Panc1 (cell line): ENCODE measurements at regions not wholly inside any gene's neighbourhood (a gene's known extent, or its start where the extent isn't known, plus 50 kb on each side); places are given as distances from the start of the nearest gene placed in this dataset.
"Not testable (repeated sequence)": the region's sequence is repeated elsewhere in the genome, so short reads cannot be mapped to it uniquely, and the experiment has no call there.

Source experiments
- ATAC-seq: fragments of 200-7000 bp; cut with Tn5 transposase; 2 replicates; pipeline ENCODE4 v1.9.1; 2020; ENCODE audit warnings: mild to moderate bottlenecking, moderate library complexity
- BruUV-seq: library from RNA; stranded (reverse); fragments of 400-500 nt; replicated peaks from 2 replicates; lab custom pipeline; 2021; lab: Mats Ljungman, UMichigan
- CTCF ChIA-PET: fragments of 300-600 bp; sonication (Branson Sonifier 250); formaldehyde crosslinking; loops from one replicate; lab custom pipeline; 2022; ENCODE audit warnings: antibody characterized with exemption; lab: Charles Lee
- POLR2A ChIA-PET: fragments of 300-600 bp; sonication (Branson Sonifier 250); formaldehyde crosslinking; loops from one replicate; lab custom pipeline; 2022; ENCODE audit warnings: antibody characterized with exemption; lab: Charles Lee
- DNase-seq: peaks from one replicate; pipeline ENCODE4 v3.0.0-alpha.2; 2010; ENCODE audit warnings: low read depth, low spot score
- H3K27ac ChIP-seq: 2 replicates; pipeline ENCODE4 v1.5.1; 2011; ENCODE audit warnings: mild to moderate bottlenecking, low read length, inconsistent platforms
- H3K27me3 ChIP-seq: fragments of 200-500 bp; sonication (Bioruptor generic); 2 replicates; pipeline ENCODE4 v1.6.0; 2014; ENCODE audit warnings: low read length, inconsistent platforms; ENCODE audit not compliant: control insufficient read depth, insufficient read depth
- H3K36me3 ChIP-seq: fragments of 200-500 bp; sonication (Bioruptor generic); 2 replicates; pipeline ENCODE4 v1.5.1; 2014; ENCODE audit warnings: inconsistent platforms, mild to moderate bottlenecking, low read length, moderate library complexity; ENCODE audit not compliant: control insufficient read depth, insufficient read depth
- H3K4me1 ChIP-seq: 2 replicates; pipeline ENCODE4 v1.5.1; 2011; ENCODE audit warnings: inconsistent platforms, mild to moderate bottlenecking, low read length, moderate library complexity; ENCODE audit not compliant: control insufficient read depth, insufficient read depth
- H3K4me3 ChIP-seq, 2 experiments: 2 replicates each; pipeline ENCODE4 v1.5.1; 2011 to 2012; ENCODE audit warnings: low read depth in 2 of 2, low read length in 2 of 2, mild to moderate bottlenecking in 2 of 2, inconsistent platforms in 1 of 2, moderate library complexity in 1 of 2
- H3K9me3 ChIP-seq: fragments of 200-500 bp; sonication (Bioruptor generic); 2 replicates; pipeline ENCODE4 v1.5.1; 2014; ENCODE audit warnings: low read depth, mild to moderate bottlenecking, inconsistent platforms, low read length, moderate library complexity; ENCODE audit not compliant: control insufficient read depth, insufficient read depth
- POLR2AphosphoS5 ChIP-seq: IDR thresholded peaks from 2 replicates; pipeline ENCODE4 v1.6.1; 2012; ENCODE audit warnings: mild to moderate bottlenecking, low read depth, low read length, moderate library complexity
- SIN3A ChIP-seq: IDR thresholded peaks from 2 replicates; pipeline ENCODE4 v1.6.1; 2012; ENCODE audit warnings: low read depth, mild to moderate bottlenecking, low read length, moderate library complexity, borderline replicate concordance; ENCODE audit not compliant: insufficient read depth
- TCF7L2 ChIP-seq: IDR thresholded peaks from 2 replicates; pipeline ENCODE4 v1.6.1; 2011; ENCODE audit warnings: mild to moderate bottlenecking, low read depth, low read length, inconsistent platforms
- in situ Hi-C: cut with HindIII; loops from 2 replicates; pipeline ENCODE4 v1.10.0; 2016; ENCODE audit warnings: low sequenced_read_pairs, low pct_unique_long_range_greater_than_20kb
- intact Hi-C: fragments of 100-400 bp; cut with micrococcal nuclease; formaldehyde crosslinking; loops from one replicate; pipeline ENCODE4 v1.10.0; 2022; ENCODE audit not compliant: unreplicated experiment
- TF ChIP-seq, protein P1 (sequence below), 2 experiments: IDR thresholded peaks; 2 replicates each; pipeline ENCODE4 v1.6.1; 2011 to 2012; ENCODE audit warnings: low read depth in 2 of 2, control low read depth in 1 of 2, low read length in 1 of 2, mild to moderate bottlenecking in 1 of 2, moderate library complexity in 1 of 2; ENCODE audit not compliant: insufficient read depth in 1 of 2
- TF ChIP-seq, protein P2 (sequence below): fragments of 450-650 bp; IDR thresholded peaks from 2 replicates; pipeline ENCODE4 v1.5.1; 2017; ENCODE audit warnings: mild to moderate bottlenecking

DNA sequence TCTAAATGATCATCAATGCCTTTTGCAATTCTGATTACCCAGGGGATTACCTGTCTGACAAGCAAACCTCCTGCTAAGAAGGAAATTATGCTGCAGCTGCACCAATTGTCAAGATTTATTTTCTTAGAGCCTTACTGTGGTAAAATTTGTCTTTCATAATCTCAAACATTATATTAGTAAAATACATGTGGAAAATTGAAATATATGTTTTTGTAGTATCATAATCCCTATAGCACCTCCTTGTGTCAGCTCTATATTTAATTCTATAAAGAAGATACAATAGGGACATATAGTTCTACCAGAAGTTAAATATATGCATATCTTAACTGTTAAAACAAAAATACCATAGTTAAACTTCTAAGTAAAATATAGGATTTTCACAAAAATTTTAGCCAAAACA lies 655.6 kb upstream of the PCDH10 start:
- Histone ChIP-seq H3K4me3 (no peak overlapping the region), H3K9me3 (peaks cover 7% of the 10 kb centered on the region; the same call in 1 of the 2 replicates), H3K27ac (no peak overlapping the region), H3K4me1 (no peaks in the 10 kb centered on the region), H3K36me3 (no peaks in the 10 kb centered on the region), H3K27me3 (no peaks in the 10 kb centered on the region)
- CTCF ChIA-PET, result no interaction called here
- ATAC-seq, result no peak
- in situ Hi-C loops, result no loop called here
- intact Hi-C loops, result no loop called here
- BruUV-seq, result no TSS peak
- POLR2A ChIA-PET, result no interaction called here
- TF ChIP-seq, protein P1, sequence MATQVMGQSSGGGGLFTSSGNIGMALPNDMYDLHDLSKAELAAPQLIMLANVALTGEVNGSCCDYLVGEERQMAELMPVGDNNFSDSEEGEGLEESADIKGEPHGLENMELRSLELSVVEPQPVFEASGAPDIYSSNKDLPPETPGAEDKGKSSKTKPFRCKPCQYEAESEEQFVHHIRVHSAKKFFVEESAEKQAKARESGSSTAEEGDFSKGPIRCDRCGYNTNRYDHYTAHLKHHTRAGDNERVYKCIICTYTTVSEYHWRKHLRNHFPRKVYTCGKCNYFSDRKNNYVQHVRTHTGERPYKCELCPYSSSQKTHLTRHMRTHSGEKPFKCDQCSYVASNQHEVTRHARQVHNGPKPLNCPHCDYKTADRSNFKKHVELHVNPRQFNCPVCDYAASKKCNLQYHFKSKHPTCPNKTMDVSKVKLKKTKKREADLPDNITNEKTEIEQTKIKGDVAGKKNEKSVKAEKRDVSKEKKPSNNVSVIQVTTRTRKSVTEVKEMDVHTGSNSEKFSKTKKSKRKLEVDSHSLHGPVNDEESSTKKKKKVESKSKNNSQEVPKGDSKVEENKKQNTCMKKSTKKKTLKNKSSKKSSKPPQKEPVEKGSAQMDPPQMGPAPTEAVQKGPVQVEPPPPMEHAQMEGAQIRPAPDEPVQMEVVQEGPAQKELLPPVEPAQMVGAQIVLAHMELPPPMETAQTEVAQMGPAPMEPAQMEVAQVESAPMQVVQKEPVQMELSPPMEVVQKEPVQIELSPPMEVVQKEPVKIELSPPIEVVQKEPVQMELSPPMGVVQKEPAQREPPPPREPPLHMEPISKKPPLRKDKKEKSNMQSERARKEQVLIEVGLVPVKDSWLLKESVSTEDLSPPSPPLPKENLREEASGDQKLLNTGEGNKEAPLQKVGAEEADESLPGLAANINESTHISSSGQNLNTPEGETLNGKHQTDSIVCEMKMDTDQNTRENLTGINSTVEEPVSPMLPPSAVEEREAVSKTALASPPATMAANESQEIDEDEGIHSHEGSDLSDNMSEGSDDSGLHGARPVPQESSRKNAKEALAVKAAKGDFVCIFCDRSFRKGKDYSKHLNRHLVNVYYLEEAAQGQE (IDR thresholded peaks at IDR 0.05; ENCODE audit: insufficient read depth in 1 of 2, low read depth in 2 of 2, low read length in 1 of 2), result no peak
- TF ChIP-seq SIN3A (no peak), TCF7L2 (no peak), POLR2AphosphoS5 (no peak)
- TF ChIP-seq, protein P2, sequence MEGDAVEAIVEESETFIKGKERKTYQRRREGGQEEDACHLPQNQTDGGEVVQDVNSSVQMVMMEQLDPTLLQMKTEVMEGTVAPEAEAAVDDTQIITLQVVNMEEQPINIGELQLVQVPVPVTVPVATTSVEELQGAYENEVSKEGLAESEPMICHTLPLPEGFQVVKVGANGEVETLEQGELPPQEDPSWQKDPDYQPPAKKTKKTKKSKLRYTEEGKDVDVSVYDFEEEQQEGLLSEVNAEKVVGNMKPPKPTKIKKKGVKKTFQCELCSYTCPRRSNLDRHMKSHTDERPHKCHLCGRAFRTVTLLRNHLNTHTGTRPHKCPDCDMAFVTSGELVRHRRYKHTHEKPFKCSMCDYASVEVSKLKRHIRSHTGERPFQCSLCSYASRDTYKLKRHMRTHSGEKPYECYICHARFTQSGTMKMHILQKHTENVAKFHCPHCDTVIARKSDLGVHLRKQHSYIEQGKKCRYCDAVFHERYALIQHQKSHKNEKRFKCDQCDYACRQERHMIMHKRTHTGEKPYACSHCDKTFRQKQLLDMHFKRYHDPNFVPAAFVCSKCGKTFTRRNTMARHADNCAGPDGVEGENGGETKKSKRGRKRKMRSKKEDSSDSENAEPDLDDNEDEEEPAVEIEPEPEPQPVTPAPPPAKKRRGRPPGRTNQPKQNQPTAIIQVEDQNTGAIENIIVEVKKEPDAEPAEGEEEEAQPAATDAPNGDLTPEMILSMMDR, result no peak
- DNase-seq, result no peak

DNA sequence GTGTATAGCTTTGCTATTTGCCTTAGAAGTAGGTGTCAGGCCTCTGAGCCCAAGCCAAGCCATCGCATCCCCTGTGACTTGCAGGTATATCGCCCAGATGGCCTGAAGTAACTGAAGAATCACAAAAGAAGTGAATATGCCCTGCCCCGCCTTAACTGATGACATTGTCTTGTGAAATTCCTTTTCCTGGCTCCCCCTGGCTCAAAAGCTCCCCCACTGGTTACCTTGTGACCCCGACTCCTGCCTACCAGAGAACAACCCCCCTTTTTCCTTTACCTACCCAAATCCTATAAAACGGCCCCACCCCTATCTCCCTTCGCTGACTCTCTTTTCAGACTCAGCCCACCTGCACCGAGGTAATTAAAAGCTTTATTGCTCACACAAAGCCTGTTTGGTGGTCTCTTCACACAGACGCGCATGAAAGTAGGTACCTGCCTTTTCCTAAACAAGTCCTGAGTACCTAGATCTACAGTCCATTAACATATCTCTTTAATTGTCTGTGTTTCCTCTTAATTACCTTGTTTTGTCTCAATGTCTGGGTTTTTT lies 653.8 kb upstream of the PCDH10 start:
- H3K4me1 ChIP-seq, DNase-seq, H3K27me3 ChIP-seq, H3K27ac ChIP-seq, in situ Hi-C loops, CTCF ChIA-PET, H3K4me3 ChIP-seq, POLR2A ChIA-PET, H3K9me3 ChIP-seq, ATAC-seq, H3K36me3 ChIP-seq, intact Hi-C loops, BruUV-seq: not testable (repeated sequence)

DNA sequence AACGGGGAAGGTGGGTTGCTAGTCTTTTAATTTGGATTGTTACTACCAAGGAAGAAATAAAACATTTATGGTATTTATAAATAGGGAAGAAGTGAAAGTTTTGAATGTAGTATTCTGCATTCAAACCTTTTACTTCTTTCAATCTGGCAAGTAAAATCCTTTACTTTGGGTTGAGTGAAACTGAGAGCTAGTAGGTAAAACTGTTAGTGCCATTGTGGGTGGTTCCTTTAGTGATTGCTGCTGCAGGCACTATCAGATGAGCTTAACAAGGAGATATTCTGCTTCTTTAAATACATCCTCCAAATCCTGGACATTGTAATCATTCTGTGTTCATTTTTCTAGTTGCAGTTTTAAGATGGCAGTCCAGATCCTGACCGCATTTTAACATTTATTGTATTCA lies 650.9 kb upstream of the PCDH10 start:
- BruUV-seq, result no TSS peak
- TF ChIP-seq TCF7L2 (no peak), SIN3A (no peak), POLR2AphosphoS5 (no peak)
- TF ChIP-seq, protein P1 (IDR thresholded peaks at IDR 0.05; ENCODE audit: insufficient read depth in 1 of 2, low read depth in 2 of 2, low read length in 1 of 2), result no peak
- TF ChIP-seq, protein P2, result no peak
- intact Hi-C loops, result no loop called here
- H3K27ac ChIP-seq, result no peak overlapping the region
- DNase-seq (no peak), ATAC-seq (no peak)
- POLR2A ChIA-PET, result no interaction called here
- no peaks in the 10 kb centered on the region for H3K27me3 ChIP-seq
- in situ Hi-C loops, result no loop called here
- CTCF ChIA-PET, result no interaction called here
- H3K9me3 ChIP-seq, result no peaks in the 10 kb centered on the region
- no peak overlapping the region for H3K4me3 ChIP-seq
- no peaks in the 10 kb centered on the region for H3K36me3 ChIP-seq
- H3K4me1 ChIP-seq, result no peaks in the 10 kb centered on the region
